GM12878 (cell line): ENCODE measurements at regions not wholly inside any gene's neighbourhood (a gene's known extent, or its start where the extent isn't known, plus 50 kb on each side); places are given as distances from the start of the nearest gene placed in this dataset.

Experiments
- ATAC-seq: fragments of 200-7000 bp; cut with Tn5 transposase; 3 replicates; pipeline ENCODE4 v1.9.1; 2020; ENCODE audit warnings: mild to moderate bottlenecking, moderate library complexity
- BruUV-seq: library from RNA; stranded (reverse); fragments of 400-500 nt; replicated peaks from 2 replicates; lab custom pipeline; 2021; lab: Mats Ljungman, UMichigan
- CTCF ChIA-PET: fragments of 300-600 bp; sonication (Branson Sonifier 250); formaldehyde crosslinking; extraction: SDS; loops from one replicate; lab custom pipeline; 2021; ENCODE audit warnings: inconsistent platforms; lab: Yijun Ruan, JAX
- POLR2A ChIA-PET: fragments of 350-600 bp; formaldehyde crosslinking; extraction: SDS; loops from one replicate; lab custom pipeline; 2021; ENCODE audit warnings: inconsistent platforms; lab: Charles Lee
- RAD21 ChIA-PET: fragments of 300-600 bp; sonication (Branson Sonifier 250); formaldehyde crosslinking; loops from one replicate; lab custom pipeline; 2023; ENCODE audit warnings: antibody characterized with exemption; ENCODE audit not compliant: unreplicated experiment; lab: Charles Lee
- SMC1A ChIA-PET: fragments of 300-600 bp; sonication (Branson Sonifier 250); formaldehyde crosslinking; loops from one replicate; lab custom pipeline; 2023; ENCODE audit not compliant: unreplicated experiment, uncharacterized antibody; lab: Charles Lee
- DNase-seq: peaks from one replicate; pipeline ENCODE4 v3.0.0-alpha.2; 2011; ENCODE audit warnings: low read depth, low spot score
- FAIRE-seq: peaks from 3 replicates; lab custom pipeline; 2011; peaks lifted over from hg19 to GRCh38; lab: Jason Lieb, UNC
- H2AFZ ChIP-seq: 2 replicates; pipeline ENCODE4 v1.6.0; 2011; ENCODE audit warnings: low read depth, low read length, control low read depth; ENCODE audit not compliant: control insufficient read depth
- H3K27ac ChIP-seq: 2 replicates; pipeline ENCODE4 v1.5.1; 2011; ENCODE audit warnings: control low read depth; ENCODE audit not compliant: control insufficient read depth, insufficient read depth
- H3K27me3 ChIP-seq, 2 experiments: replicated peaks in 1 of 2; 2 replicates each; pipeline versions ENCODE4 v1.6.0 to v1.6.1; 2011; ENCODE audit warnings: low read length in 1 of 2; ENCODE audit not compliant: control insufficient read depth in 2 of 2, insufficient read depth in 2 of 2
- H3K36me3 ChIP-seq, 2 experiments: 2 replicates each; pipeline ENCODE4 v1.5.1; 2011; ENCODE audit warnings: low read length in 1 of 2; ENCODE audit not compliant: control insufficient read depth in 2 of 2, insufficient read depth in 2 of 2
- H3K4me1 ChIP-seq: 2 replicates; pipeline ENCODE4 v1.6.1; 2011; ENCODE audit warnings: mild to moderate bottlenecking, low read length, moderate library complexity, mixed read lengths; ENCODE audit not compliant: control insufficient read depth, insufficient read depth
- H3K4me2 ChIP-seq: 2 replicates; pipeline ENCODE4 v1.6.0; 2011; ENCODE audit warnings: control low read depth; ENCODE audit not compliant: control insufficient read depth, insufficient read depth
- H3K4me3 ChIP-seq: fragments of 200-600 bp; sonication (generic); 2 replicates; pipeline ENCODE4 v1.5.1; 2016
- H3K79me2 ChIP-seq: 2 replicates; pipeline ENCODE4 v1.6.0; 2011; ENCODE audit warnings: low read length; ENCODE audit not compliant: control insufficient read depth, insufficient read depth
- H3K9ac ChIP-seq: 2 replicates; pipeline ENCODE4 v1.8.0; 2011; ENCODE audit warnings: low read length, control low read depth, mixed read lengths; ENCODE audit not compliant: control insufficient read depth, insufficient read depth
- H3K9me3 ChIP-seq: replicated peaks from 3 replicates; pipeline ENCODE4 v1.5.1; 2011; ENCODE audit warnings: mild to moderate bottlenecking, low read length; ENCODE audit not compliant: control insufficient read depth, insufficient read depth
- H4K20me1 ChIP-seq: 2 replicates; pipeline ENCODE4 v1.6.0; 2011; ENCODE audit not compliant: control insufficient read depth, insufficient read depth
- BMI1 ChIP-seq: fragments of 450-650 bp; IDR thresholded peaks from 2 replicates; pipeline ENCODE4 v1.6.1; 2016; ENCODE audit warnings: mild to moderate bottlenecking, moderate library complexity, borderline replicate concordance
- MTA3 ChIP-seq: IDR thresholded peaks from 2 replicates; pipeline ENCODE4 v1.6.1; 2012; ENCODE audit warnings: low read length, inconsistent platforms, borderline replicate concordance
- TCF3 ChIP-seq: IDR thresholded peaks from 2 replicates; pipeline ENCODE4 v1.6.1; 2012; ENCODE audit warnings: low read depth, mild to moderate bottlenecking, low read length, borderline replicate concordance; ENCODE audit not compliant: insufficient read depth
- WGBS: methylation state at CpG from one replicate; pipeline ENCODE4 v1.1.6; 2016; ENCODE audit warnings: low lambda C conversion rate; ENCODE audit not compliant: insufficient replicate concordance, insufficient coverage; ENCODE audit errors: missing lambda C conversion rate; 5-methylcytosine and 5-hydroxymethylcytosine counted together
- in situ Hi-C: fragments of 300-500 bp; cut with MboI; formaldehyde crosslinking; loops from 9 replicates; pipeline ENCODE4 v1.14.3; 2018; ENCODE audit warnings: mixed read lengths
- intact Hi-C: fragments of 100-400 bp; cut with micrococcal nuclease; formaldehyde crosslinking; loops from one replicate; pipeline ENCODE4 v1.14.2; 2022; ENCODE audit not compliant: unreplicated experiment
- TF ChIP-seq, protein P1 (sequence below): IDR thresholded peaks from 2 replicates; pipeline ENCODE4 v1.6.1; 2012; ENCODE audit warnings: low read depth, low read length, improper control_type of control experiment
- TF ChIP-seq, protein P2 (sequence below): fragments of 450-650 bp; formaldehyde crosslinking; IDR thresholded peaks from 2 replicates; pipeline ENCODE4 v1.4.0; 2022; ENCODE audit warnings: mild to moderate bottlenecking, moderate library complexity
- TF ChIP-seq, protein P3 (sequence below): fragments of 150-350 bp; IDR thresholded peaks from 2 replicates; pipeline ENCODE4 v1.6.1; 2014; ENCODE audit warnings: mild to moderate bottlenecking, low read depth, low read length
- TF ChIP-seq, protein P4 (sequence below): IDR thresholded peaks from 2 replicates; pipeline ENCODE4 v1.6.1; 2012; ENCODE audit warnings: low read length, inconsistent platforms
- TF ChIP-seq, protein P5 (sequence below): fragments of 150-350 bp; IDR thresholded peaks from 2 replicates; pipeline ENCODE4 v1.6.1; 2016; ENCODE audit warnings: low read depth, low read length

DNA sequence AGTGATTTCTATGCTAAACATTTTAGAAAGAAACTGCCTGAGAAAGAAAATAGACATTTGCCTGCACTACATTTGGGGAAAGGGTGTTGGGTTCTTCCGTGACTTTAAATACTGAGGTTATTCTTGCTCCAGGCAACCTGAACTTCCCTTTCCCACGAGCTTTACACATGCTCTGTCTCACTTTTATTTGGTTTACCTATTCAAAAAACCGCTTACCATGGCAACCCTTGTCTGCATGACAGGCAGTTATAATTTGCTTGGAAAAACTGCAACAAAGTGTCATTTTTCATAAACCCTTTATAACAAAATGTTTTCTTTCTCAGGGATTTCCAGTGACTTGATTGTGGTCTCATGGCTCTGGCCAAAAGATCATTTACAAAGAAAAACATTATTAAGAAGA is 416.3 kb upstream of the MEIS2 start (continued):
- TF ChIP-seq, protein P1, sequence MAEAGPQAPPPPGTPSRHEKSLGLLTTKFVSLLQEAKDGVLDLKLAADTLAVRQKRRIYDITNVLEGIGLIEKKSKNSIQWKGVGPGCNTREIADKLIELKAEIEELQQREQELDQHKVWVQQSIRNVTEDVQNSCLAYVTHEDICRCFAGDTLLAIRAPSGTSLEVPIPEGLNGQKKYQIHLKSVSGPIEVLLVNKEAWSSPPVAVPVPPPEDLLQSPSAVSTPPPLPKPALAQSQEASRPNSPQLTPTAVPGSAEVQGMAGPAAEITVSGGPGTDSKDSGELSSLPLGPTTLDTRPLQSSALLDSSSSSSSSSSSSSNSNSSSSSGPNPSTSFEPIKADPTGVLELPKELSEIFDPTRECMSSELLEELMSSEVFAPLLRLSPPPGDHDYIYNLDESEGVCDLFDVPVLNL: no peak
- TF ChIP-seq, protein P2, sequence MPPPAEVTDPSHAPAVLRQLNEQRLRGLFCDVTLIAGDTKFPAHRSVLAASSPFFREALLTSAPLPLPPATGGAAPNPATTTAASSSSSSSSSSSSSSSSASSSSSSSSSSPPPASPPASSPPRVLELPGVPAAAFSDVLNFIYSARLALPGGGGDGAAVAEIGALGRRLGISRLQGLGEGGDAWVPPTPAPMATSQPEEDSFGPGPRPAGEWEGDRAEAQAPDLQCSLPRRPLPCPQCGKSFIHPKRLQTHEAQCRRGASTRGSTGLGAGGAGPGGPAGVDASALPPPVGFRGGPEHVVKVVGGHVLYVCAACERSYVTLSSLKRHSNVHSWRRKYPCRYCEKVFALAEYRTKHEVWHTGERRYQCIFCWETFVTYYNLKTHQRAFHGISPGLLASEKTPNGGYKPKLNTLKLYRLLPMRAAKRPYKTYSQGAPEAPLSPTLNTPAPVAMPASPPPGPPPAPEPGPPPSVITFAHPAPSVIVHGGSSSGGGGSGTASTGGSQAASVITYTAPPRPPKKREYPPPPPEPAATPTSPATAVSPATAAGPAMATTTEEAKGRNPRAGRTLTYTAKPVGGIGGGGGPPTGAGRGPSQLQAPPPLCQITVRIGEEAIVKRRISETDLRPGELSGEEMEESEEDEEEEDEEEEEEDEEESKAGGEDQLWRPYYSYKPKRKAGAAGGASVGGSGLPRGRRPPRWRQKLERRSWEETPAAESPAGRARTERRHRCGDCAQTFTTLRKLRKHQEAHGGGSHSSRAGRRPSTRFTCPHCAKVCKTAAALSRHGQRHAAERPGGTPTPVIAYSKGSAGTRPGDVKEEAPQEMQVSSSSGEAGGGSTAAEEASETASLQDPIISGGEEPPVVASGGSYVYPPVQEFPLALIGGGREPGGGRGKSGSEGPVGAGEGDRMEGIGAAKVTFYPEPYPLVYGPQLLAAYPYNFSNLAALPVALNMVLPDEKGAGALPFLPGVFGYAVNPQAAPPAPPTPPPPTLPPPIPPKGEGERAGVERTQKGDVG (CRISPR knock-in tag): no peak
- TF ChIP-seq, protein P3, sequence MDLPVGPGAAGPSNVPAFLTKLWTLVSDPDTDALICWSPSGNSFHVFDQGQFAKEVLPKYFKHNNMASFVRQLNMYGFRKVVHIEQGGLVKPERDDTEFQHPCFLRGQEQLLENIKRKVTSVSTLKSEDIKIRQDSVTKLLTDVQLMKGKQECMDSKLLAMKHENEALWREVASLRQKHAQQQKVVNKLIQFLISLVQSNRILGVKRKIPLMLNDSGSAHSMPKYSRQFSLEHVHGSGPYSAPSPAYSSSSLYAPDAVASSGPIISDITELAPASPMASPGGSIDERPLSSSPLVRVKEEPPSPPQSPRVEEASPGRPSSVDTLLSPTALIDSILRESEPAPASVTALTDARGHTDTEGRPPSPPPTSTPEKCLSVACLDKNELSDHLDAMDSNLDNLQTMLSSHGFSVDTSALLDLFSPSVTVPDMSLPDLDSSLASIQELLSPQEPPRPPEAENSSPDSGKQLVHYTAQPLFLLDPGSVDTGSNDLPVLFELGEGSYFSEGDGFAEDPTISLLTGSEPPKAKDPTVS: no peak
- TF ChIP-seq BMI1 (no peak), MTA3 (no peak)

DNA sequence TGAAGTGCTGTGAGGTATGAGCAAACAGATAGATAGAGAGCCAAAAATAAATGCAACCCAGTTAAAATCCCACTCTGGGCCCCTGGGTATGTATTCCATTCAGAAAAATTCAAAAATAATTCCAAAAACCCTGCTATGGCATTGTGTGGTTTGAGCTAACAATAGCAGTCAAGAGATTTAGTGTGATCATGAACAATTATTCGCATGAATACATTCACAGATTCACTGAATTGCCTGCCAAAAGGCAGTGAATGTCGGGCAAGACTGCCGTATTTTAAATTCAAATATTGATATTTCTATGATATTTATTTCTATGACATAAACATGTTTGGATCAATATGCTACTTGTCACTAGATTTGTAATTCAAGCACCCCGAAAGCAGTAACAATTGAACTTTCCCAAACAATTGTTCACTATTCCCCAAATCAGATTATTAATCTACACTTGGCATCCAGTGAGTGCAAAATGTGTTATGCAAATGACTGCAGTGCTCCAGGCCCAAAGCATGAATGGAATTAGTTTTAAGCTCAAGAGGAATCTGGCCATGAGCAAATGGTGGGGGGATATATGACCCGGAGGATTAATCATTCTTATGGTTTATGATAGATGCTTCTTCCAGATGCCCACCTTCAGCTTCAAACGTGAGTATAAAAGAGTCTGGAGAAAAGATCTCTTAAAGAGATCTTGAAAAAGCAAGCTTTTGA is 417.0 kb upstream of the MEIS2 start:
- no peaks in the 10 kb centered on the region for H4K20me1 ChIP-seq
- ChIA-PET SMC1A (no interaction called here), POLR2A (no interaction called here), RAD21 (no interaction called here), CTCF (no interaction called here)
- H3K36me3 ChIP-seq: no peaks in the 10 kb centered on the region
- no peaks in the 10 kb centered on the region for H3K27me3 ChIP-seq
- FAIRE-seq: no peak
- H3K9ac ChIP-seq: no peak overlapping the region
- WGBS: 30% methylated on average over 6 of the region's 6 CpGs
- no peak for DNase-seq
- H3K4me1 ChIP-seq: no peaks in the 10 kb centered on the region
- intact Hi-C loops (no loop called here), in situ Hi-C loops (no loop called here)
- no peak for TF ChIP-seq TCF3
- TF ChIP-seq, protein P4, sequence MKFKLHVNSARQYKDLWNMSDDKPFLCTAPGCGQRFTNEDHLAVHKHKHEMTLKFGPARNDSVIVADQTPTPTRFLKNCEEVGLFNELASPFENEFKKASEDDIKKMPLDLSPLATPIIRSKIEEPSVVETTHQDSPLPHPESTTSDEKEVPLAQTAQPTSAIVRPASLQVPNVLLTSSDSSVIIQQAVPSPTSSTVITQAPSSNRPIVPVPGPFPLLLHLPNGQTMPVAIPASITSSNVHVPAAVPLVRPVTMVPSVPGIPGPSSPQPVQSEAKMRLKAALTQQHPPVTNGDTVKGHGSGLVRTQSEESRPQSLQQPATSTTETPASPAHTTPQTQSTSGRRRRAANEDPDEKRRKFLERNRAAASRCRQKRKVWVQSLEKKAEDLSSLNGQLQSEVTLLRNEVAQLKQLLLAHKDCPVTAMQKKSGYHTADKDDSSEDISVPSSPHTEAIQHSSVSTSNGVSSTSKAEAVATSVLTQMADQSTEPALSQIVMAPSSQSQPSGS: no peak
- TF ChIP-seq, protein P5, sequence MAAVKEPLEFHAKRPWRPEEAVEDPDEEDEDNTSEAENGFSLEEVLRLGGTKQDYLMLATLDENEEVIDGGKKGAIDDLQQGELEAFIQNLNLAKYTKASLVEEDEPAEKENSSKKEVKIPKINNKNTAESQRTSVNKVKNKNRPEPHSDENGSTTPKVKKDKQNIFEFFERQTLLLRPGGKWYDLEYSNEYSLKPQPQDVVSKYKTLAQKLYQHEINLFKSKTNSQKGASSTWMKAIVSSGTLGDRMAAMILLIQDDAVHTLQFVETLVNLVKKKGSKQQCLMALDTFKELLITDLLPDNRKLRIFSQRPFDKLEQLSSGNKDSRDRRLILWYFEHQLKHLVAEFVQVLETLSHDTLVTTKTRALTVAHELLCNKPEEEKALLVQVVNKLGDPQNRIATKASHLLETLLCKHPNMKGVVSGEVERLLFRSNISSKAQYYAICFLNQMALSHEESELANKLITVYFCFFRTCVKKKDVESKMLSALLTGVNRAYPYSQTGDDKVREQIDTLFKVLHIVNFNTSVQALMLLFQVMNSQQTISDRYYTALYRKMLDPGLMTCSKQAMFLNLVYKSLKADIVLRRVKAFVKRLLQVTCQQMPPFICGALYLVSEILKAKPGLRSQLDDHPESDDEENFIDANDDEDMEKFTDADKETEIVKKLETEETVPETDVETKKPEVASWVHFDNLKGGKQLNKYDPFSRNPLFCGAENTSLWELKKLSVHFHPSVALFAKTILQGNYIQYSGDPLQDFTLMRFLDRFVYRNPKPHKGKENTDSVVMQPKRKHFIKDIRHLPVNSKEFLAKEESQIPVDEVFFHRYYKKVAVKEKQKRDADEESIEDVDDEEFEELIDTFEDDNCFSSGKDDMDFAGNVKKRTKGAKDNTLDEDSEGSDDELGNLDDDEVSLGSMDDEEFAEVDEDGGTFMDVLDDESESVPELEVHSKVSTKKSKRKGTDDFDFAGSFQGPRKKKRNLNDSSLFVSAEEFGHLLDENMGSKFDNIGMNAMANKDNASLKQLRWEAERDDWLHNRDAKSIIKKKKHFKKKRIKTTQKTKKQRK: no peak
- no TSS peak for BruUV-seq
- no peak overlapping the region for H3K4me2 ChIP-seq
- H3K27ac ChIP-seq: no peak overlapping the region
- no peak overlapping the region for H2AFZ ChIP-seq
- H3K9me3 ChIP-seq: no peaks in the 10 kb centered on the region
- no peak overlapping the region for H3K4me3 ChIP-seq
- ATAC-seq: no peak
- H3K79me2 ChIP-seq: no peaks in the 10 kb centered on the region
